B cell (primary cell): ENCODE measurements at regions not wholly inside any gene's neighbourhood (a gene's known extent, or its start where the extent isn't known, plus 50 kb on each side); places are given as distances from the start of the nearest gene placed in this dataset.

Experiments
- CTCF ChIP-seq: fragments of 200-600 bp; IDR thresholded peaks from one replicate; pipeline ENCODE4 v1.8.0; 2022; ENCODE audit warnings: antibody characterized with exemption, mild to moderate bottlenecking
- EZH2 ChIP-seq: IDR thresholded peaks from 2 replicates; pipeline ENCODE4 v1.6.1; 2012; ENCODE audit warnings: borderline replicate concordance, low read depth, mild to moderate bottlenecking, moderate library complexity, low read length; ENCODE audit not compliant: insufficient read depth, poor library complexity, severe bottlenecking

DNA sequence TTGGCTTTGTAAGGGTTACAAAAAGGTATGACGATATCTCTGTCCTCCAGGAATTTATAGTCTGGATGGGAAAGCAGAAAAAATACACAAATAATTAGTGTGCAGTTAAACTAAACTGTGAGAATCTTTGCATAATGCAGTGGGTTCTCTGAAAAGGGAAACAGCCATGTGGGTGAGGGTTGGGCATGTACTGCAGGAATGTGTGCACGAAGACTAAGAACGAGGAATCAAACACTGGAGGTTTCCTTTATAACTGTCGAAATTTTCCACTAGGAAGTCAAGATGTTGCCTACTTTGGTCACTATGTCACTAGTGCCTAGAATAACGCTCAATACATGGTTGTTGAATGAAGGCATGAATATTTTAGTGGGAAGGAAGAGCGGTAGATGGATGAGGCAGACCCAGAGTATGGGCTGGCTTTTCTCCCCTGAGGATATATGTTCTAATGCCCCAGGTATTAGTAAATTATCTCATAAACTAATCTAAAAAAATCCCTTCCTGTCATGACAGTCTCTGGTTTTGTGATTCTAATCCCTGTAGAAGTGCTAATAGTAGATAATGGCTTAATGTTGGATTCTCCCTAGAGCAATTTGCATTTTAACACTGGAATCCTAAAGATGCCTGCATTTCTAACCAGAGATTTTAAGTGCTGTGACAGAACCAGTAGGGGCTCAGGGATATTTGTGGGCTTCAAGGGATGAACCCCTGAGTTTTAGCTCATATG is 227.3 kb downstream of the NMUR2 start:
- no peak for TF ChIP-seq CTCF
- TF ChIP-seq EZH2: no peak
